IPS DF 4.7 (cell line): ENCODE measurements at regions not wholly inside any gene's neighbourhood (a gene's known extent, or its start where the extent isn't known, plus 50 kb on each side); places are given as distances from the start of the nearest gene placed in this dataset.
"Not testable (repeated sequence)": the region's sequence is repeated elsewhere in the genome, so short reads cannot be mapped to it uniquely, and the experiment has no call there.

Experiments
- DNase-seq: peaks from one replicate; pipeline ENCODE4 v3.0.0-alpha.2; 2013; ENCODE audit warnings: low spot score; ENCODE audit errors: extremely low read depth

- no peak for DNase-seq
Measured at GRCh38 chr2:83305758-83306378, 1153.2 kb downstream of the SUCLG1 start.

- DNase-seq = no peak
Measured at GRCh38 chr2:83291083-83291482, 1168.0 kb downstream of the SUCLG1 start.

GRCh38 chr2:83282841-83283240 is 1176.2 kb downstream of the SUCLG1 start:
- no peak for DNase-seq

GRCh38 chr2:83282043-83282795 is 1176.9 kb downstream of the SUCLG1 start:
- DNase-seq = no peak

GRCh38 chr2:83280391-83280790 is 1178.7 kb downstream of the SUCLG1 start:
- DNase-seq = no peak

- DNase-seq = no peak
Measured at GRCh38 chr2:83273322-83273721, 1185.8 kb downstream of the SUCLG1 start.

- no peak for DNase-seq
Measured at GRCh38 chr2:83261591-83262136, 1197.4 kb downstream of the SUCLG1 start.

GRCh38 chr2:83253848-83254247 is 1205.2 kb downstream of the SUCLG1 start:
- DNase-seq = no peak

- DNase-seq = no peak
Measured at GRCh38 chr2:83251321-83251872, 1207.7 kb downstream of the SUCLG1 start.

GRCh38 chr2:83245806-83246537 is 1213.1 kb downstream of the SUCLG1 start:
- not testable (repeated sequence) for DNase-seq

- DNase-seq = no peak
Measured at GRCh38 chr2:83240611-83241010, 1218.5 kb downstream of the SUCLG1 start.

- DNase-seq = no peak
Measured at GRCh38 chr2:83238111-83238510, 1221.0 kb downstream of the SUCLG1 start.

GRCh38 chr2:83234246-83234645 is 1224.8 kb downstream of the SUCLG1 start:
- no peak for DNase-seq

GRCh38 chr2:83233781-83234180 is 1225.3 kb downstream of the SUCLG1 start:
- no peak for DNase-seq

- no peak for DNase-seq
Measured at GRCh38 chr2:83233326-83233725, 1225.8 kb downstream of the SUCLG1 start.

GRCh38 chr2:83229443-83229842 is 1229.6 kb downstream of the SUCLG1 start:
- no peak for DNase-seq

GRCh38 chr2:83224591-83225200 is 1234.4 kb downstream of the SUCLG1 start:
- DNase-seq = no peak

GRCh38 chr2:83221258-83221657 is 1237.8 kb downstream of the SUCLG1 start:
- DNase-seq = no peak

GRCh38 chr2:83217854-83218253 is 1241.2 kb downstream of the SUCLG1 start:
- no peak for DNase-seq

- no peak for DNase-seq
Measured at GRCh38 chr2:83196225-83196624, 1262.9 kb downstream of the SUCLG1 start.

- DNase-seq = no peak
Measured at GRCh38 chr2:83191316-83191715, 1267.8 kb downstream of the SUCLG1 start.
